ENCODE measurements at regions not wholly inside any gene's neighbourhood (a gene's known extent, or its start where the extent isn't known, plus 50 kb on each side); places are given as distances from the start of the nearest gene placed in this dataset.

- no peak for TF ChIP-seq ZHX1 (CRISPR knock-in tag; IDR thresholded peaks at IDR 0.05; ENCODE audit: low read depth)
- no peak for TF ChIP-seq KDM1A (CRISPR knock-in tag; IDR thresholded peaks at IDR 0.05)
Measured at GRCh38 chr16:5789033-5789432, 691.4 kb upstream of the EEF2KMT start.

Measured in HepG2 (cell line).